Activated CD4-positive, alpha-beta memory T cell treated with anti-CD3 and anti-CD28 coated beads, Interleukin-2, amount 10 ng/mL, durations not matched to agents 7 days and 5 days (primary cell): ENCODE measurements at regions not wholly inside any gene's neighbourhood (a gene's known extent, or its start where the extent isn't known, plus 50 kb on each side); places are given as distances from the start of the nearest gene placed in this dataset.

ENCODE experiments used
- CTCF ChIA-PET: fragments of 350-600 bp; sonication (Branson Sonifier 250); formaldehyde crosslinking; loops from one replicate; lab custom pipeline; 2021; ENCODE audit warnings: antibody characterized with exemption, inconsistent platforms; lab: Charles Lee
- POLR2A ChIA-PET: fragments of 350-600 bp; sonication (Branson Sonifier 250); formaldehyde crosslinking; loops from one replicate; lab custom pipeline; 2021; ENCODE audit warnings: antibody characterized with exemption; lab: Charles Lee
- DNase-seq: peaks from one replicate; pipeline ENCODE4 v3.0.0-alpha.2; 2020
- H3K27ac Mint-ChIP-seq: one replicate; pipeline ENCODE4 v1.8.0; 2021; ENCODE audit warnings: mild to moderate bottlenecking, mixed read lengths
- H3K27me3 Mint-ChIP-seq: one replicate; pipeline ENCODE4 v1.8.0; 2021; ENCODE audit warnings: mixed read lengths
- H3K36me3 Mint-ChIP-seq: one replicate; pipeline ENCODE4 v1.8.0; 2021; ENCODE audit warnings: low read depth, mixed read lengths
- H3K4me1 Mint-ChIP-seq: one replicate; pipeline ENCODE4 v1.8.0; 2021; ENCODE audit warnings: mixed read lengths
- H3K4me3 Mint-ChIP-seq: one replicate; pipeline ENCODE4 v1.8.0; 2021; ENCODE audit warnings: mild to moderate bottlenecking, mixed read lengths
- H3K9me3 Mint-ChIP-seq: one replicate; pipeline ENCODE4 v1.8.0; 2021; ENCODE audit warnings: mixed read lengths

- no peaks in the 10 kb centered on the region for H3K36me3 Mint-ChIP-seq
- CTCF ChIA-PET: no interaction called here
- peaks cover 2% of the 10 kb centered on the region for H3K9me3 Mint-ChIP-seq
- no peak for DNase-seq
- POLR2A ChIA-PET: no interaction called here
- H3K27me3 Mint-ChIP-seq: no peaks in the 10 kb centered on the region
- no peaks in the 10 kb centered on the region for H3K4me1 Mint-ChIP-seq
- no peak overlapping the region for H3K27ac Mint-ChIP-seq
- H3K4me3 Mint-ChIP-seq: no peak overlapping the region
Observed at GRCh38 chr6:147621263-147621662, 112.8 kb downstream of the SAMD5 start.

- Mint-ChIP-seq H3K27me3 (no peaks in the 10 kb centered on the region), H3K4me1 (no peaks in the 10 kb centered on the region), H3K4me3 (no peak overlapping the region), H3K36me3 (no peaks in the 10 kb centered on the region), H3K27ac (no peak overlapping the region), H3K9me3 (peaks cover 2% of the 10 kb centered on the region)
- POLR2A ChIA-PET: no interaction called here
- CTCF ChIA-PET: no interaction called here
- no peak for DNase-seq
Observed at GRCh38 chr6:147621961-147622360, 113.5 kb downstream of the SAMD5 start.

DNA sequence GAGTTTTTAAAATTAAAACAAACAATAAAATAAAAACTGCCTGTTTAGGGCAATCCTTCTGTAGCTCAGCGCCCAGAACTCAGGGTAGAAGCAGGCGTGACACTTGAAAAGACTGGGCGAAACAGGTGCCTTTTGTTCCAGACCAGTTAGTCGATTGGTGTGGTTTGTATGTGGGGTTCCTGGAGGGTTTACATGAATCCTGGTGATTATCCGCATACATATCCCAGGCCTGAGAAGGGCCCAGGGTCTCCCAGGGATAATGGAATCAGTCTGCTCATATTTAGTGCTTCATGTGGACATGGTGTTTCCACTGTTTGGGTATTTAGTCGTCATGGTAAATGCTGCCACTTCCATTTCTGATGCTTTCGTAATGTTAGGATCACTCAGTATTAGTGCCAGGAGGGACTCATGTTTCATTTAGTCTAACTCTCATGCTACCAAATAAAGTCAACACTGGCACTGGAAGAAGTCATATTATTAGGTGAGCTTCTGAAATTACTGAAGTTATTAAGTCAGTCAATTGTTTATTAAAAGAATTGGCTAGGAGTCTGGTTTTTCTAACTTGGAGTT, 116.5 kb downstream of the SAMD5 start:
- no peaks in the 10 kb centered on the region for H3K36me3 Mint-ChIP-seq
- no peak for DNase-seq
- H3K9me3 Mint-ChIP-seq: peaks cover 2% of the 10 kb centered on the region
- H3K4me3 Mint-ChIP-seq: no peak overlapping the region
- CTCF ChIA-PET: no interaction called here
- POLR2A ChIA-PET: no interaction called here
- no peaks in the 10 kb centered on the region for H3K4me1 Mint-ChIP-seq
- H3K27me3 Mint-ChIP-seq: no peaks in the 10 kb centered on the region
- H3K27ac Mint-ChIP-seq: no peak overlapping the region

DNA sequence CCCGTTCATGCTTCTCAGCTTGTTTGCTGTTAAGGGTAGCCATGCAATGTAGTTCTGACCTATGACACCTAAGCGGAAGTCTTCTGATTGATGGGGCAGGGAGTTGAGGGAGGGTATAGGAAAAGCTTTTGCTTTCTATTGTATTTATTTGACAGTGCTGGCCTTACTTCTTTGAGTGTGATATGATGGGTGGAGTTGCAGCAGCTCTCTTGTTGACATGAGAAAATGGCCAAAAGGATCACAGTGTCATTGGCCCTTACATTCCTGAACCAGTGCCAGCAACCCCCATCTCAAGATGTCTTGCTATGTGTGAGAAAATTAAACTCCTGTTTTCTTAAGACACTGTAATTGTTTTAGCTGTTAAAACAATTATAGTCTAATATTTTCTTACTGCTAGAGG, 117.5 kb downstream of the SAMD5 start:
- no peaks in the 10 kb centered on the region for H3K36me3 Mint-ChIP-seq
- ChIA-PET CTCF (no interaction called here), POLR2A (no interaction called here)
- H3K27me3 Mint-ChIP-seq: no peaks in the 10 kb centered on the region
- H3K9me3 Mint-ChIP-seq: peaks cover 6% of the 10 kb centered on the region
- H3K4me3 Mint-ChIP-seq: no peak overlapping the region
- no peak for DNase-seq
- no peak overlapping the region for H3K27ac Mint-ChIP-seq
- H3K4me1 Mint-ChIP-seq: no peaks in the 10 kb centered on the region

DNA sequence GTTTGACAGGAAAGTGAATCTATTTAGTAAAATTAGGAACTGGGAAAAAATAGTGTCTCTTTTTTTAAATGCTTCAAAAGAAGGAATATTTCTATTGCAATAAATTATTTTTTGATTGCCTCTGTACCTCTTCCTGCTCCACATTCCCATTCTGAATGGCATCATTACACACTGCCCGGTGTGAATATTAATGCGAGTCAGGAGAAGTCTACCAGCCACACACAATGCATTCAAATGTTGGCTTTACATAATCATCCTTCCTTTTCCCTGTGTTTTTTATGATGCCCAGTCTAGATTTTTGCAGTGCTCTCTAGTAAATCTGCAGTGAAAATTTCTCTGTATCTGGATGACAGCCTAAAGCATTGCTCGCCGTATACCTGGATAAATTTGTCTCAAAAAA, 118.9 kb downstream of the SAMD5 start:
- CTCF ChIA-PET: no interaction called here
- H3K36me3 Mint-ChIP-seq: no peaks in the 10 kb centered on the region
- no peak for DNase-seq
- no peaks in the 10 kb centered on the region for H3K4me1 Mint-ChIP-seq
- H3K4me3 Mint-ChIP-seq: no peak overlapping the region
- H3K9me3 Mint-ChIP-seq: peaks cover 8% of the 10 kb centered on the region
- H3K27ac Mint-ChIP-seq: no peak overlapping the region
- POLR2A ChIA-PET: no interaction called here
- no peaks in the 10 kb centered on the region for H3K27me3 Mint-ChIP-seq

GRCh38 chr6:147633191-147633590, 124.7 kb downstream of the SAMD5 start:
- H3K9me3 Mint-ChIP-seq: peaks cover 6% of the 10 kb centered on the region
- no peak overlapping the region for H3K27ac Mint-ChIP-seq
- CTCF ChIA-PET: no interaction called here
- no peaks in the 10 kb centered on the region for H3K27me3 Mint-ChIP-seq
- no peak for DNase-seq
- no peak overlapping the region for H3K4me3 Mint-ChIP-seq
- no peaks in the 10 kb centered on the region for H3K4me1 Mint-ChIP-seq
- no peaks in the 10 kb centered on the region for H3K36me3 Mint-ChIP-seq
- POLR2A ChIA-PET: no interaction called here

GRCh38 chr6:147637620-147638195, 129.2 kb downstream of the SAMD5 start:
- no peak overlapping the region for H3K4me3 Mint-ChIP-seq

DNA sequence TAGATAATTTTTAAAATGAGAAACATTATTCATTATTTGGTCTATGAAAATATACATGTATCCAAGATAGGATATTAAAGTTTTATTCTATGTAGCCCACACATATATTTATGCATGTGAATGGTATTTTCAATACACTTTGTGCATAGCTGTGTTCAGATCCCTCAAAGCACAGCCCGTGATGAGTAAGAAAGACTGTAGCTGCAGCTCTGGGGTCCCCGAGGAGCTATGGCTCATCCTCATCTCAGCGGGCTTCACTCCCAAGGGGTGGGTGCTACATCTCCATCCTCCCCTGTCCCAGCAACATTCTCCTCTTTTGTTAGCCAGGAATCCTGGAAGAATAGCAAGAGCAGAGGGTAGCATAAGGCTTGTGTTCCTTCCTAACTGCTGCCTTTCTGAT, 130.8 kb downstream of the SAMD5 start:
- H3K9me3 Mint-ChIP-seq: no peaks in the 10 kb centered on the region
- H3K36me3 Mint-ChIP-seq: no peaks in the 10 kb centered on the region
- H3K27ac Mint-ChIP-seq: no peak overlapping the region
- H3K27me3 Mint-ChIP-seq: no peaks in the 10 kb centered on the region
- no peaks in the 10 kb centered on the region for H3K4me1 Mint-ChIP-seq
- no peak overlapping the region for H3K4me3 Mint-ChIP-seq
- ChIA-PET POLR2A (no interaction called here), CTCF (no interaction called here)
- no peak for DNase-seq

More at GRCh38 chr6:147637620-147638195, 129.2 kb downstream of the SAMD5 start:
- DNase-seq: no peak
- Mint-ChIP-seq H3K36me3 (no peaks in the 10 kb centered on the region), H3K9me3 (no peaks in the 10 kb centered on the region), H3K27me3 (no peaks in the 10 kb centered on the region), H3K27ac (no peak overlapping the region), H3K4me1 (no peaks in the 10 kb centered on the region)
- POLR2A ChIA-PET: no interaction called here
- CTCF ChIA-PET: no interaction called here

DNA sequence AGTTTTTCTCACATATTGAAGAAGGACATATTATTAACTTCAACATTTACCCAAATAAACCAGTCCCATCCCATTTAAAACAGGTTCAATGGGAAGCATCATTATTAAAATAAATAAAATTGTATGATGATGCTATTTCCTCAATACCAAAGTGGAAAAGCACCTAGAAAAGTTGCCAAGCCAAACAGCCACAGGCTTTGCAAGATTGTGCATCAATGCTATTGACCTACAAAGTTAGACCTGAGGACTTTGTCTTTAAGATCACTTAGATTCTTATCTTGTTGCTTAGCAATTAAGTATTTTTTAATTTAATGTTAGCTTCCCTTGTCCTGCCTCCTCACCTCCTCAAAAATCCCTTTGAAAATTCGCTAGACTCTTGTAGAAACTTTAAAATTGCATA, 132.1 kb downstream of the SAMD5 start:
- ChIA-PET POLR2A (no interaction called here), CTCF (no interaction called here)

GRCh38 chr6:147641511-147641910, 133.0 kb downstream of the SAMD5 start:
- Mint-ChIP-seq H3K4me3 (no peak overlapping the region), H3K9me3 (no peaks in the 10 kb centered on the region), H3K36me3 (no peaks in the 10 kb centered on the region), H3K27ac (no peak overlapping the region), H3K27me3 (no peaks in the 10 kb centered on the region), H3K4me1 (no peaks in the 10 kb centered on the region)
- CTCF ChIA-PET: no interaction called here
- POLR2A ChIA-PET: no interaction called here
- no peak for DNase-seq

More for the DNA sequence above, 132.1 kb downstream of the SAMD5 start:
- Mint-ChIP-seq H3K4me1 (no peaks in the 10 kb centered on the region), H3K36me3 (no peaks in the 10 kb centered on the region), H3K27me3 (no peaks in the 10 kb centered on the region), H3K9me3 (no peaks in the 10 kb centered on the region), H3K27ac (no peak overlapping the region), H3K4me3 (no peak overlapping the region)
- DNase-seq: no peak

GRCh38 chr6:147642458-147642857, 134.0 kb downstream of the SAMD5 start:
- POLR2A ChIA-PET: no interaction called here
- H3K9me3 Mint-ChIP-seq: no peaks in the 10 kb centered on the region
- no peak overlapping the region for H3K27ac Mint-ChIP-seq
- no peaks in the 10 kb centered on the region for H3K27me3 Mint-ChIP-seq
- no peaks in the 10 kb centered on the region for H3K36me3 Mint-ChIP-seq
- CTCF ChIA-PET: no interaction called here
- no peak for DNase-seq
- no peak overlapping the region for H3K4me3 Mint-ChIP-seq
- no peaks in the 10 kb centered on the region for H3K4me1 Mint-ChIP-seq

GRCh38 chr6:147643341-147644200, 135.1 kb downstream of the SAMD5 start:
- no peaks in the 10 kb centered on the region for H3K4me1 Mint-ChIP-seq
- H3K27ac Mint-ChIP-seq: no peak overlapping the region
- POLR2A ChIA-PET: no interaction called here
- no peaks in the 10 kb centered on the region for H3K36me3 Mint-ChIP-seq
- DNase-seq: no peak
- H3K27me3 Mint-ChIP-seq: no peaks in the 10 kb centered on the region
- no peaks in the 10 kb centered on the region for H3K9me3 Mint-ChIP-seq
- H3K4me3 Mint-ChIP-seq: no peak overlapping the region
- CTCF ChIA-PET: no interaction called here

- ChIA-PET CTCF (no interaction called here), POLR2A (no interaction called here)
- H3K27ac Mint-ChIP-seq: no peak overlapping the region
- DNase-seq: no peak
- H3K4me1 Mint-ChIP-seq: no peaks in the 10 kb centered on the region
- no peak overlapping the region for H3K4me3 Mint-ChIP-seq
- H3K36me3 Mint-ChIP-seq: no peaks in the 10 kb centered on the region
- H3K9me3 Mint-ChIP-seq: no peaks in the 10 kb centered on the region
- no peaks in the 10 kb centered on the region for H3K27me3 Mint-ChIP-seq
Observed at GRCh38 chr6:147648916-147649315, 140.4 kb downstream of the SAMD5 start.
